NCI-H1930 (cell line): ENCODE measurements at regions not wholly inside any gene's neighbourhood (a gene's known extent, or its start where the extent isn't known, plus 50 kb on each side); places are given as distances from the start of the nearest gene placed in this dataset.
A peak's percentile ranks its signal among the peaks of the same experiment; 100 is the strongest.
"Not testable (repeated sequence)": the region's sequence is repeated elsewhere in the genome, so short reads cannot be mapped to it uniquely, and the experiment has no call there.

Experiments
- DNase-seq, 2 experiments: peaks; one replicate each; lab custom pipeline; 2025; lab: John Stamatoyannopoulos, UW

DNA sequence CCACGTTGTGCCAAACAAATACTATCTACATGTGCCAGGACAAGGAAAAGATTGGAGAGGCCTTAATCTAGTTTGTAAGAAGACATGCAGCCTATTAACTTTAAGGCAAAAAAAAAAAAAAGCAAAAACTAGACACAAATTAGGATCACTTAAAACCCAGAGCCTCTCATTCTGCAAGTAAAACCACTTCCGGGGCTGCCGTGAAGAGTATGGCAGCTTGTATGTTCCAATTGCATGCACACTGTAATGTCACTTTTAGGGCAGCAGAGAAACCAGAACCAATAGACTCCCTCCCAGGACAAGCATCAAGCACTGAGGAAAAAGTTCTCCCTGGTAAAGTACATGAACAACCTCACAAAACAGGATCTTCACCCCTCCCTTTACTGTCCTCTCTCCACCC, 70.6 kb downstream of the RSL24D1 start:
- DNase-seq = no peak

DNA sequence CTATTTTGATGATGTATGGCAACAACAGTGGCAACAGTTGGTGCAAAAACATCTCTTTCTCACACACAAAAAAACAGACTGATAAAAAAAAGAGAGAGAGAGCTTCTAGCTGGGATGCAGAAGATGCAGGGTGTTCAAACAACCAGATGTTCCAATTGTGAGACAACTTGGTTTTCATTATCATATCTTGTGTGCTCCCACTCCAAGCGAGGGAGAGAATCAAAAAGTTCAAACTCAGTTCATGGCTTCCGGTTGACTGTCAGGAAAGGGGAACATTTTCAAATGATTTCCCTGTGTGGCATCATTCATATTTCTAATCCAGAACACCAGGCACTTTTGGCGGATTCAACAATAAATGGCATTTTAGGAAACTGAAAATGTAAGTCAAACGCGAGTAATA, 72.1 kb downstream of the RSL24D1 start:
- no peak for DNase-seq

DNA sequence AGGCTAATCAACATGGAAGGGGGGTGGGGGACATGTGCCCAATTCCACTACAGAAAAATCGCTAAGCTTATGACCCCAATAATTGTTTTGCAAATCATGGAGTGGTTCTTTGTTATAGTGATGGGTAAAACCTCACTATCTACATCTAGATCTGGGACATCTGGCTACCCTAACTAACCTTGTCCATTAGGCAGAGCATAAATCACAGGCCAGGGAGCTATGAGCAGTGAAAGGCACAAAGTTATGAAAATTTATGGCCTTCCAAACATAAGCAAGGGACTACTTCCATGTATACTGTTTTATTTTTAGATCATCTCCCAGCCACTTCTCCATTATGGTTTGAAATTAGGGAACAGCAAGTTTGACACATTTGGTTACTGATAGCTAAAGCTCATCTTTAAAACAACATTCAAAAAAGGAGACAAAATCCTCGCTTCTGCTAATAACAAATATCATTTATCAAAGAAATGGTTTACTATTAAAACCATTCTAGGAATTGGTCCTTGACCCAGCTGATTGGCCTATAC, 78.3 kb downstream of the RSL24D1 start:
- no peak for DNase-seq

DNA sequence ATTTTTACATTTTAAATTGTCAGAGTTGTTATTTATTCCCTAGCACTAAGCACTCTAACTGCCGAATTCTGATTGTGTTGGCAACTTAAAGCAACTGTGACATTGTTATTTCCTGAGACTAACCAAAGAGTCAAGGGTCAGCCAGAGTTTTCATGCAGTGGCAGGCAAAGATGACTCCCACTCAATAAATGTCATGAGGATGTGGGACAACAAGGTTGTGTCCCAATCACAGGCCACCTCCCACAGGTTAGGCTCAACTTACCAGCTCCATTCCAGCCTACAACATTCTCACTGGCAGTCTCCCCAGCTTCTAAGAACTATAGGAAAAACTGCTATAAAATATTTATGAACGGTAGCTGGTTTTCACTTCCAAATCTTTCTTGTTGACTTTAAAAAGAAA, 80.1 kb downstream of the RSL24D1 start:
- DNase-seq = no peak

DNA sequence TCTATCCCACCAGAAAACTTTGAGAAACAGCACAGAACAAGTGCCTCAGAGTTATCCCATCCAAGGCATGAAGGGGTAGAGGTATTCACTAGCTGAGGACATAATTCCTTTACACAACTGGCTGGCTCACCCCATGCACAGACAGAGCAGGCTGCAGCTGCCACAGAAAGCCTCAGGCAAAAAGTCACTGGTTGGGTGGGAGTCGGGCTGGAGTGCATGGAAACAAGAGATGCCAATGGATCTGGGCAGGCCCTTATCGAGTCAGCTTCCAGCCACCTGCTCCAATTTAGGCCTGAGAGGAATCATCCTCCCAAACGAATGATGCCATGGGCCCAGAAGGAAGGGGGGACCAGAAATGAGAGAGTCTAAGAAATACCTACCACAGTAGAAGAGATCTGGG, 83.0 kb downstream of the RSL24D1 start:
- DNase-seq = no peak

DNA sequence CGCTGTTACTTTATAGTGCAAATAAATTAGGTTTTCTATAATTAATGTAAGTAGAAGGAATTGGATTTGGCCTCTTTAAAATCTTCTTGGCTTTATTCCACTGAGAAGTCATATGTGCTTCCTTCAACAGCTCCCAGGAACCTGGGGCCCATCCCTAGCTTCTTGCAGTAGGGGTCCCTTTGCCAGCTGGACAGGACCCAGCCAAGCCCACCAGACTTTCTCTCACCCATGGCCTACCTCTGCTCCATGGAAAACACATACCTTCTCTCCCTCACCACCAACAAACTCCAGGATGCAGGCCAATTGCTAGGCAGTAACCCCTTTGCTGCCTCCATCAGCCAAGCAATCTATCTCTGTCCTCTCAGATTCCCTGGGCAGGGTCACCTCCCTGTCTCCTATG, 84.0 kb downstream of the RSL24D1 start:
- DNase-seq = no peak

DNA sequence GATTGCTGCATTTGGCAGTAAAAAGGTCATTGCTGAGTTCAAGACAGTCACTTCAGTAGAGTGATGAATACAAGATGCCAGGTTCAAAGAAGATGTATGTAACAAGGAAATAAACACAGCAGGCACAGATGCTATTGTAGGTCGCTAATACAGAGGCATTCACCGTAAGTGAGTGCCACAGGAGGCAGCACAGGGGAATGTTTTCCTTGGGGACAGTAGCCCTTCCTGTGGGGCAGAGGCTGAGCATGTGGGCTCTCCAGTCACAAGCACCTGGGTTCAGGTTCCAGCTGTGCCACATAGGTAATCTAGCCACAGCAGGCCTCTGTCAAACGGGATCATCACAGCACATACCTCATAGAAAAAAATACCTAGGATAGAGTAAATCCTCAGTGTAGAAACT, 86.3 kb downstream of the RSL24D1 start:
- DNase-seq = no peak

DNA sequence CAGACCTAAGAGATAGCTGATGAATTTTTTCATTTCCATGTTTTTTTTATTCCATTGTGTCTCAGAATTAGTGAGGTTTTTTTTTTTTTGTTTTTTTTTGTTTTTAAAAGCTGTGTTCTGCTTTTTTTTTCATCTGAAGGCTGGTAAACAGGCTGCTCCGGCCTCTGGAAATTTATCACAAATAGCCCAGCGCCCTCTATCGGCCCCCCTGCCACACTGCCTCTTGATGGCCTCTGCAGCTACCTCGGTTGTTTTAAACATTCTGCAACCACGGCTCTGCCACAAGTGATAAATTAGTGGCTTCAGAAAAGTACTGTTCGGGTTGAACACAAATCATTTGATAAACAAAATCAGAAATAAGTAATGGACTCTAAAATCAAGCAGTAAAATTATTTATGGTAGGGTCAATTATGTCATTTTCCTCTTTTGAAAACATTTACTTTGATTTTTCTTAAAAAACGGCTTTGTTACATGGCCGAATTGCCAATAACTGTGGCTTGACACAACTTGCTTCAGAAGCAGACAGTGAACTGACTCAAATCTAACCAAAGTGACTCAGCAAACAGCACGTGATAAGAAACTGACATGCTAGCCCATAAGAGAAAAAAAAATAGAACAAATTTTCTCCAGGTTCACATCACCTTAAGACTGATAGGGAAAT, 87.8 kb downstream of the RSL24D1 start:
- DNase-seq = peak in 1 of 2 experiments; percentile 9

DNA sequence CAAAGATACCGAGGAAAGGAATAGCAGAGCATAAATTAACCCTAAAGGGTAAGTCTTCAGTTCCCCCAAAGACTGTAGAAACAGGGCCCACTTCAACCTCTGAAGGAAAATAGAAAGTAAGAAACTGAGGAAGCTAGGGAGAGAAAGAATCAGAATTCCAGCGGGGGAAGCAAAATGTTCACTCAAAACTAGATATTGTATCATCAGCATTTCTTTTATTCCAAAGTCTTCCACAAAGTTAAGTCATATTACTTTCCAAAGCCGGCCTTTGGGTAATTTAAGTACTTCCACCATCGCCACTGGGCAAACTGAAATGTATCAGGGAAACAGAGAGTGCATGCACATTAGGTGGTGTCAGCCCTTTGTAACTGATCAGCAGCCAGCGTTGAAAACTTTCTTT, 88.3 kb downstream of the RSL24D1 start:
- no peak for DNase-seq

DNA sequence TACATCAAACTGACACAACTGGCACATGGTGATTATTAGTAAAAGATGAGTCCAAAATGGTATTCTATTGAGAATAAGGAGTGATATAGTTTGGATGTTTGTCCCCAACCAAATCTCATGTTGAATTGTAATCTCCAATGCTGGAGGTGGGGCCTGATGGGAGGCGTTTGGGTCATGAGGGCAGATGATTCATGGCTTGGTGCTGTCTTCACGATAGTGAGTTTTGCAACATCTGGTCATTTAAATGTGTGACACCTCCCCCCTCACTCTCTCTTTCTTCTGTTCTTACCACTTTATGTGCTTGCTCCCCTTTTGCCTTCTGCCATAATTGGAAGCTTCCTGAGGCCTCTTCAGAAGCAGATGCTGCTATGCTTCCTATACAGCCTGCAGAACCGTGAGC, 90.6 kb downstream of the RSL24D1 start:
- no peak for DNase-seq

DNA sequence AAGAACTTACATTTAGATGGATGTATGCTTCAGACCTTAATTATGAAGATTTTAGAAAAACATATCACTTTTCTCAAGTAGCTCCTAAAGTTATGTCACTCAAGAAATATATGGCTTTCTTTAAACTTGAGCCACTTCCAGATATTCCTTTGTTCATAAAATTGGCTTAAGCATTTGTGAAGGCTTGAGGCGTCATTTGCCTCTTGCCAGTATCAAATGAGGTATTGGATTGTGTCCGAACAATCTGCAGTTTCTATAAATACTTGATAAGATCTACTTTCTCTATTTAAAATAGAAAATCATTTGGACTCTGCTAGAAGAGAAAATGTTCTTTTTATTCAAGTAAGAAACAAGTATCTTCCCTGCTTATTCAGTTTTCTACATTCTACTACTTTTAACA, 102.6 kb downstream of the RSL24D1 start:
- no peak for DNase-seq

DNA sequence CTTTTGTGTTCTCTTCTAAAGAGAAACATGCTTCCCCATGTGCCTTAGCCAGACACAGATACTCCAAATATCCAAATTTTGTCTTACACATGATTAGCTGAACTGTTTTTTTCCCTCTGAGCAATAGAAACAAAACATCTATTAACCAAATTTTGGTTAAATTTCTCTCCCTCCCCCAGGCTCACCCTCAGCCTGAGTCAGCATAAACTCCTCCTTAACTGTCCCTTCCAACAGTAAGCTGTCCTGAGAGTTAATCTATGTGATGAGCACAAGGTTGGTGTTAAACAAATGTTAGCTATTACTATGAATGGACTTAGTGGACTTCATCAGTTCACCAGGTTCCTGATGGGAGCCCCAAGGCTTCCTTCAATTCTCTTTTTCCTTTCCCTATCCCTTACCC, 108.5 kb downstream of the RSL24D1 start:
- no peak for DNase-seq

DNA sequence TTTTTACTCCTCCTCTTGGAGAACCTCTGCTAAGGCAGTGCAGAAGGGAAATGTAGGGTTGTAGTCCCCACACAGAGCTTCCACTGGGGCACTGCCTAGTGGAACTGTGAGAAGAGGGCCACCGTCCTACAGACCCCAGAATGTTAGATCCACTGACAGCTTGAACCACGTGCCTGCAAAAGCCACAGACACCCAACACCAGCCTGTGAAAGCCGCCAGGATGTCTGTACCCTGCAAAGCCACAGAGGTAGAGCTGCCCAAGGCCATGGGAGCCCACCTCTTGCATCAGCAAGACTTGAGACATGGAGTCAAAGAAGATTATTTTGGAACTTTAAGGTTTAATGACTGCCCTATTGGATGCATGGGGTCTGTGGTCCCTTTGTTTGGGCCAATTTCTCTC, 112.1 kb downstream of the RSL24D1 start:
- DNase-seq = no peak

DNA sequence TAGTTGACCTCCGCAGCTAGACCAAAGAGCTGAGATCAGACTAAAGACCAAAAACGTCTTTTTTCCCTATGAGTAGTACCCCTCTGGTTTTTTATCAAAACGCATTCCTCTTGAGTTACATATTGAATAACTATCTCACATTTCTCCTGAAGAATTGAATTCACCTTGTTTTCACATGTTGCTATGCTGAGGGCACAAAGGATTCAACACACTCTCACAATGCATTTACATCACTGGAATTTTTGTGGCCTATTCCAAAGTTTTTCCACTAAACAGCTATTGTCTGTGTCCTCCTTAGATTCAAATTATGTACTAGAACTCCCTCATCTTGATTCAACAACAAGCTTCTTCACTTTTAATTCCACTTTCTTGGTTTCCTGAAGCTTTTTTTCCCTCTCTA, 112.5 kb downstream of the RSL24D1 start:
- DNase-seq = no peak

DNA sequence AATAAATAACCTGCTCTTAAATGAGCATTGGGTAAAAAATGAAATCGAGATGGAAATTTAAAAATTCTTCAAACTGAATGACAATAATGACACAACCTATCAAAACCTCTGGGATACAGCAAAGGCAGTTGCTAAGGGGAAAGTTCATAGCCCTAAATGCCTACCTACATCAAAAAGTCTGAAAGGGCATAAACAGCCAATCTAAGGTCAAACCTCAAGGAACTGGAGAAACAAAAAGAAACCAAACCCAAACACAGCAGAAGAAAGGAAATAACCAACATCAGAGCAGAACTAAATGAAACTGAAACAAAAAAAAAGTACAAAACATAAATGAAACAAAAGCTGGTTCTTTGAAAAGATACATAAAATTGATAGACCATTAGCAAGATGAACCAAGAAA, 119.7 kb downstream of the RSL24D1 start:
- not testable (repeated sequence) for DNase-seq

DNA sequence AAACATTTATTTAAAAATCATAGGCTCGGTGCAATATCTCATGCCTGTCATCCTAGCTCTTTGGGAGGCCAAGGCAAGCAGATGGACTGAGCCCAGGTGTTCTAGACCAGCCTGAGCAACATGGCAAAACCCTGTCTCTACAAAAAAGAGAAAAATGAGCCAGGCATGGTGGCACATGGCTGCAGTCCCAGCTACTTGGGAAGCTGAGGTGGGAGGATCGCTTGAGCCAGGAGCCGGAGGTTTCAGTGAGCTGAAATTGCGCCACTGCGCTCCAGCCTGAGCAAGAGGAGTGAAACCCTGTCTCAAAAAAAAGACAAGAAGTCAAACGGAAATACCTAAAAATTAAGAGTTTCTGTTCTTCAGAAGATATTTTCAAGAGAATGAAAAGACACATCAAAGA, 122.3 kb downstream of the RSL24D1 start:
- DNase-seq = no peak

DNA sequence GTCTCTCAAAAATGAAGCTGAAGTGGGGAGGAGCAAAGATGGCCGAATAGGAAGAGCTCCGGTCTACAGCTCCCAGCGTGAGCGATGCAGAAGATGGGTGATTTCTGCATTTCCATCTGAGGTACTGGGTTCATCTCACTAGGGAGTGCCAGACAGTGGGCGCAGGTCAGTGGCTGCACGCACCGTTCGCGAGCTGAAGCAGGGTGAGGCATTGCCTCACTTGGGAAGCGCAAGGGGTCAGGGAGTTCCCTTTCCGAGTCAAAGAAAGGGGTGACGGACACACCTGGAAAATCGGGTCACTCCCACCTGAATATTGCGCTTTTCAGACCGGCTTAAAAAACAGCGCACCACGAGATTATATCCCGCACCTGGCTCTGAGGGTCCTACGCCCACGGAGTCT, 132.8 kb downstream of the RSL24D1 start:
- not testable (repeated sequence) for DNase-seq

DNA sequence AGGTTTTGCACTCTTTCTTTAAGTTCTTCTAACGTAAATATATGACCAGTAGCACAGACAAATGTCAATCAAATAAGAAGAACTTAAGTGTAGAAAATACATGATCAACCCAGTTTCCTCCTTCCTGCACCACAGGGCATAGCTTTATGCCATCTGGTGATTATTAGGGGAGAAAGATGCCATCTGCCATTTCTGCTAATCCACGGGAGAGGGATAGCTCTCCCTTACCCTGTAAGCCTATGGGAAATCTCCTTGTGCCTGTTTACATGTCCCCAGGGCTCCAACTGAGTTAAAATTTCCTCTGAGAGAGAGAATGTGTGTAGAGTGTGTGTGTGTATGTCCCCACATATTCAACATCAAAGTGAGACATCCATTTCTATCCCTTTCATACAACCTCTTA, 135.9 kb downstream of the RSL24D1 start:
- no peak for DNase-seq

DNA sequence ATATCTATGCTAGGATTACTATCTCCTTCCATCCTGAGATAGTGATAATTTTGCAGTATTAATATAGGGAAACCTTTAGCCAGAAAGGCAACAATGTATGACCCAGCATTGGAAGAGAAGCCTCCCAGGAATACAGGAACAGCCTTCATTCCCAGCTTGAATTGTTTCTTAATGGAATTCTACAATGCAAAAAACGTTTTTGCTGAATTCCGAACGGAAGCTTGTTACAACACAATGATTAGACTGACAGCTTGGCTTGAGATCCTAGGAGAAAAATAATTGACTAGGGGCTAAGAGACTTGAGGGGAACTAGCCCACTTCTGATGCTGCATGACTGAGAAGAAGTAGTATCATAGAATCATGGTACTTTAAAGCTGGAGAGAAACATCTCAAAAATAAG, 140.2 kb downstream of the RSL24D1 start:
- DNase-seq = no peak

DNA sequence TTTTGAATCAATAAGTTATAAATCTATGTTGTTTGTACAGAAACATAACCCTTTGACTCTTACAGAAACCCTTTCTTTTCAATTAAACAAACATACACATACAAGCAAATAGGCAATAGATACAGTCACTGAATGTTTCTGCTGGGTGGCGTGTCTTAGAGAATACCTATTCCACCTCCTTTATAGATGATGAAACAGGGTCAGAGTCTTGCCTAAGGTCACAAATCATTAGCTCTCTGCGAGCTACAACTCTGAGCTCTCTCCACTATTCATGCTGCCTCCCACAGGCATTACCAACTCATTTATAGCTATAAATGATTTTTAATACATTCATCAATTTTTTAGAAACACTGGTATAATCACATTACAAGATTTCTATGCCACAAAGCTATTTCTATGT, 152.6 kb downstream of the RSL24D1 start:
- no peak for DNase-seq

DNA sequence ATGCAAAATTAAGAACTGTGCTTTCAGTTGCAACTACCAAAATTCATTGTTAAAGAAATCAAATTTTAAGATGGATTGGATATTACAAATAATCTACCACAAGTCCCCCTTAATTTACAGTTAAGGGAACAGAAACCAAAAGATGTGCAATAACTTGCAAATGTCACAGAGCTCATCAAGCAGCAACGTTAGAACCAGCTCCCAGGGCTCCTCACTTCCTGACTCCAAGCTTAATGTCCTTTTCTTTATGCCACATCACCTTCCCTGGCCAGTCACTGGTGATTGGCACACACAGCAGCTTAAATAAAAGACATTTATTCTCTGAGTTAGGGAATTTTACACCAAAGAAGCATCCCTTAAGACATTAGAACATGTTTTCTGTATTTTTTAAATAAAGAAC, 159.7 kb downstream of the RSL24D1 start:
- DNase-seq = no peak

DNA sequence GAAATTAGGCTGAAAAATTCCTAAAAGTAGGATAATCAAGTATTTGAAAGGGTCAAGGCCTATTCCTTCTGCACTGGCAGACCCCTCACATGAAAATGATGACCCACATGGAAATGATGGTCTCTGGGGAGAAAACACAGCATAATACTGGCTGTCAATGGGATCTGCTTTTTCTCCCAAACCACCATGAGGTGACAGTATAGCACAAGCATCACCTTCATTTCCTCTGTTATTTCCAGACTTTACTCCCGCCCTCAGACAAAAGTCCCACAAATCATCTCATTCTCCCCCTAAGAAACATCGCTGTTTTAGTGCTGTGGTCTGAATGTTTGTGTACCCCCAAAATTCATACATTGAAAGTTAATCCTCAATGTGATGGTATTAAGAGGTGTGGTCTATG, 161.0 kb downstream of the RSL24D1 start:
- no peak for DNase-seq

DNA sequence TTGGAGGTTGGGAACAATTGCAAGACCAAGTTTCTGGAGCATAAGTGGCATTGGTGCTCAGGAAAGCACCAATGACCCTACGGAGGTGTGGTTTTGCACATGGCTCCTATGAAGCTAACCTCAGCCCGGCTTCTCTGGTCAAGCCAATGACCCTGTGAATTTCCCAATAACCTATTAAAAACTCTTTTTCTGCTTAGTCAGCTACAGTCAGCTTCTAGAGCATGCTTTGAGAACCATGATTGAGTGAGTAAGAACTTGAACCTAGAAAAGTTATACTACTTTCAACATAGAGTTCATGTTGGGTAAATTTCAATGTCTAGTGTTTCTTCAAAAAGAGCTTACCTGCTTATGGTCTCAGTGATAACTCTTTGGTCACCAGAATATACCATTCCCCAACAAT, 163.2 kb downstream of the RSL24D1 start:
- DNase-seq = no peak

DNA sequence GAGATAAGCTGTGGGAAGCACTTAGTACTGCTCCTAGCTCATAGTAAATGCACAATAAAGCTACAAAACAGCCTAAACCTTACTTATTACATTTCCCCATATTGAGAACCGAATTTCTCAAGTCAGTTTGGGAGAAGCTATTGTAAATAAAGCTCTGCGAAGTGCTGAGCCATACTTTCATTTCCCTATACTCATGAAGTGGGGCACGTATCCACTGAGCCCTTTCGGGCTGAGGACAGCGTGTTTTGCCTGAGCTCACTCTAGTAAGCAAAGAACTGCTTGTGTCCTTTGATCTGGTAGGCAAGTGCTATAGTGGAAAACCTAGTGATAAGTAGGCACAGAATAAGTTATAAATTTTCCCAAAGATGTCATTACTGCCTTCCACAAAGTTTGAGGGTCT, 165.0 kb downstream of the RSL24D1 start:
- DNase-seq = no peak

DNA sequence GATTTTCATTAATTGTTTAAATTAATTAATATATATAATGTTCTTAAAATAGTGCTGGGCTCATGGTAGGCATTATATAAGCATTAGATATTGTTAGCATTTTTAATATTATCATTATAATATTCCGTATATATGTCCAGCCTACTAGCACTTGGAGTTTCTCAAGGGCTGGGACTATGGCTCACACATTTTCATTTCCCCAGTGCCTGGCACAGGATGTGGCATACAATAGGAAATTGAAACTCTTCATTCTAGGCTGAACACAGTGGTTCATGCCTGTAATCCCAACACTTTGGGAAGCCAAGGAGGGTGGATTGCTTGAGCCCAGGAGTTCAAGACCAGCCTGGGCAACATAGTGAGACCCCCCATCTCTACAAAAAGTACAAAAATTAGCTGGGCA, 170.4 kb downstream of the RSL24D1 start:
- DNase-seq = no peak
